H1 (cell line): ENCODE measurements at regions not wholly inside any gene's neighbourhood (a gene's known extent, or its start where the extent isn't known, plus 50 kb on each side); places are given as distances from the start of the nearest gene placed in this dataset.
A peak's percentile ranks its signal among the peaks of the same experiment; 100 is the strongest.

Experiments used
- CTCF ChIA-PET: fragments of 300-600 bp; sonication (Branson Sonifier 250); formaldehyde crosslinking; loops from one replicate; lab custom pipeline; 2021; ENCODE audit not compliant: partially characterized antibody; lab: Charles Lee
- POLR2A ChIA-PET: fragments of 300-600 bp; sonication (Branson Sonifier 250); formaldehyde crosslinking; loops from one replicate; lab custom pipeline; 2021; ENCODE audit warnings: inconsistent platforms; ENCODE audit not compliant: partially characterized antibody; lab: Charles Lee
- DNase-seq, 2 experiments: peaks; one replicate each; pipeline versions ENCODE4 v3.0.0 to v3.0.0-alpha.2; 2010 to 2022; ENCODE audit warnings: low spot score in 2 of 2, low read depth in 1 of 2, mixed read lengths in 1 of 2
- FAIRE-seq: peaks from 2 replicates; lab custom pipeline; 2011; peaks lifted over from hg19 to GRCh38; lab: Jason Lieb, UNC
- H2AFZ ChIP-seq: 2 replicates; pipeline ENCODE4 v1.8.1; 2012; ENCODE audit warnings: low read length, inconsistent platforms
- H2AK5ac ChIP-seq: 2 replicates; pipeline ENCODE4 v1.6.1; 2013; ENCODE audit warnings: low read depth, low read length
- H2BK120ac ChIP-seq: replicated peaks from 2 replicates; pipeline ENCODE3; 2013; ENCODE audit warnings: low read depth, low read length, inconsistent platforms
- H2BK12ac ChIP-seq: 2 replicates; pipeline ENCODE4 v1.6.1; 2013; ENCODE audit warnings: low read depth, low read length
- H2BK15ac ChIP-seq: 2 replicates; pipeline ENCODE4 v1.6.1; 2013; ENCODE audit warnings: low read length
- H2BK20ac ChIP-seq: 2 replicates; pipeline ENCODE4 v1.6.1; 2013; ENCODE audit warnings: low read length
- H2BK5ac ChIP-seq: 2 replicates; pipeline ENCODE4 v1.6.1; 2013; ENCODE audit warnings: low read depth, low read length
- H3K14ac ChIP-seq: 2 replicates; pipeline ENCODE4 v1.6.1; 2013; ENCODE audit warnings: inconsistent platforms; ENCODE audit not compliant: insufficient read length
- H3K18ac ChIP-seq: 2 replicates; pipeline ENCODE4 v1.6.1; 2013; ENCODE audit warnings: low read length; ENCODE audit errors: extremely low read depth
- H3K23ac ChIP-seq: 2 replicates; pipeline ENCODE4 v1.6.1; 2013; ENCODE audit warnings: inconsistent platforms; ENCODE audit not compliant: insufficient read length
- H3K23me2 ChIP-seq: 2 replicates; pipeline ENCODE4 v1.6.1; 2013; ENCODE audit warnings: low read depth, low read length
- H3K27ac ChIP-seq: 2 replicates; pipeline ENCODE4 v1.6.1; 2011; ENCODE audit warnings: low read depth, low read length, inconsistent platforms
- H3K27me3 ChIP-seq, 4 experiments: replicated peaks in 1 of 4; 1 replicate in 1 of 4; 2 replicates in 3 of 4; pipeline versions ENCODE4 v1.6.1 to v1.8.1; 2011 to 2013; ENCODE audit warnings: low read length in 3 of 4, mild to moderate bottlenecking in 3 of 4, inconsistent platforms in 2 of 4, mixed read lengths in 2 of 4, moderate library complexity in 1 of 4; ENCODE audit not compliant: control insufficient read depth in 3 of 4, insufficient read depth in 3 of 4; ENCODE audit errors: extremely low read depth in 1 of 4
- H3K36me3 ChIP-seq, 4 experiments: 2 replicates each; pipeline versions ENCODE4 v1.6.1 to v1.8.1; 2011 to 2013; ENCODE audit warnings: mild to moderate bottlenecking in 4 of 4, low read length in 3 of 4, moderate library complexity in 2 of 4, control low read depth in 1 of 4, inconsistent platforms in 1 of 4; ENCODE audit not compliant: insufficient read depth in 4 of 4, control insufficient read depth in 2 of 4
- H3K4ac ChIP-seq: replicated peaks from 2 replicates; pipeline ENCODE3; 2013; ENCODE audit warnings: low read length, low read depth, mixed read lengths, inconsistent platforms; ENCODE audit not compliant: insufficient read length
- H3K4me1 ChIP-seq, 4 experiments: replicated peaks in 1 of 4; 1 replicate in 1 of 4; 2 replicates in 3 of 4; pipeline versions ENCODE4 v1.6.1 to v1.8.1; 2011 to 2013; ENCODE audit warnings: low read length in 3 of 4, inconsistent platforms in 2 of 4, mixed read lengths in 1 of 4; ENCODE audit not compliant: insufficient read depth in 4 of 4, control insufficient read depth in 3 of 4
- H3K4me2 ChIP-seq, 2 experiments: 2 replicates each; pipeline versions ENCODE4 v1.6.1 to v1.8.1; 2011 to 2013; ENCODE audit warnings: low read depth in 2 of 2, low read length in 2 of 2, control low read depth in 1 of 2, inconsistent platforms in 1 of 2, mild to moderate bottlenecking in 1 of 2; ENCODE audit not compliant: insufficient read depth in 1 of 2
- H3K4me3 ChIP-seq, 4 experiments: fragments of 200-600, 300-600 bp in 1 of 4; sonication (generic), shearing (Covaris generic), sonication (Bioruptor Twin) in 1 of 4; 2 replicates each; pipeline versions ENCODE4 v1.5.1 to v1.8.1; 2011 to 2016; ENCODE audit warnings: low read length in 4 of 4, low read depth in 3 of 4, control low read depth in 2 of 4, inconsistent platforms in 2 of 4, mild to moderate bottlenecking in 2 of 4, mixed read lengths in 1 of 4, moderate library complexity in 1 of 4; ENCODE audit not compliant: insufficient read depth in 2 of 4; ENCODE audit errors: extremely low read depth in 1 of 4
- H3K56ac ChIP-seq: replicated peaks from 2 replicates; pipeline ENCODE3; 2013; ENCODE audit warnings: low read depth, mild to moderate bottlenecking, mixed read lengths, low read length, inconsistent platforms; ENCODE audit not compliant: insufficient read length
- H3K79me1 ChIP-seq: 2 replicates; pipeline ENCODE4 v1.6.1; 2013; ENCODE audit warnings: low read depth, low read length, control low read depth
- H3K79me2 ChIP-seq, 2 experiments: 2 replicates each; pipeline versions ENCODE4 v1.6.1 to v1.8.1; 2012 to 2013; ENCODE audit warnings: low read length in 2 of 2, mild to moderate bottlenecking in 2 of 2, inconsistent platforms in 1 of 2; ENCODE audit not compliant: insufficient read depth in 2 of 2, control insufficient read depth in 1 of 2
- H3K9ac ChIP-seq, 4 experiments: replicated peaks in 1 of 4; 1 replicate in 1 of 4; 2 replicates in 3 of 4; pipeline versions ENCODE4 v1.6.1 to v1.8.1; 2011 to 2013; ENCODE audit warnings: low read depth in 3 of 4, low read length in 3 of 4, control low read depth in 2 of 4, mild to moderate bottlenecking in 2 of 4, moderate library complexity in 2 of 4, inconsistent platforms in 1 of 4; ENCODE audit errors: extremely low read depth in 1 of 4
- H3K9me3 ChIP-seq, 2 experiments: 2 replicates each; pipeline versions ENCODE4 v1.6.1 to v1.8.1; 2012 to 2013; ENCODE audit warnings: mild to moderate bottlenecking in 2 of 2, moderate library complexity in 2 of 2, control low read depth in 1 of 2, inconsistent platforms in 1 of 2, low read depth in 1 of 2, low read length in 1 of 2, mixed read lengths in 1 of 2; ENCODE audit not compliant: insufficient read depth in 2 of 2
- H4K20me1 ChIP-seq, 2 experiments: replicated peaks in 1 of 2; 2 replicates each; pipeline versions ENCODE3 to v1.8.1; 2011 to 2013; ENCODE audit warnings: inconsistent platforms in 2 of 2, low read length in 2 of 2, mild to moderate bottlenecking in 1 of 2; ENCODE audit not compliant: insufficient read depth in 2 of 2, control insufficient read depth in 1 of 2
- H4K5ac ChIP-seq: 2 replicates; pipeline ENCODE4 v1.6.1; 2013; ENCODE audit warnings: low read length, low read depth, mixed read lengths, inconsistent platforms; ENCODE audit not compliant: insufficient read length
- H4K8ac ChIP-seq: 2 replicates; pipeline ENCODE4 v1.8.0; 2013; ENCODE audit warnings: mild to moderate bottlenecking, moderate library complexity, low read length, inconsistent platforms; ENCODE audit not compliant: insufficient read depth; ENCODE audit errors: extremely low read depth
- H4K91ac ChIP-seq: replicated peaks from 2 replicates; pipeline ENCODE3; 2013; ENCODE audit warnings: low read length, mixed read lengths, inconsistent platforms; ENCODE audit not compliant: insufficient read length
- EGR1 ChIP-seq: IDR thresholded peaks from 2 replicates; pipeline ENCODE4 v1.6.1; 2011; ENCODE audit warnings: low read depth, low read length, borderline replicate concordance
- WGBS, 2 experiments: shearing (Covaris generic) in 1 of 2; methylation state at CpG; one replicate each; pipeline versions ENCODE4 v1.1.6 to v1.1.7; 2013 to 2015; ENCODE audit warnings: low lambda C conversion rate in 2 of 2, mixed read lengths in 2 of 2, inconsistent platforms in 1 of 2, low coverage in 1 of 2, missing lambda C conversion rate in 1 of 2; ENCODE audit not compliant: insufficient replicate concordance in 2 of 2, insufficient coverage in 1 of 2, insufficient read length in 1 of 2; ENCODE audit errors: extremely low coverage in 1 of 2, missing lambda C conversion rate in 1 of 2; 5-methylcytosine and 5-hydroxymethylcytosine counted together

GRCh38 chr2:228245601-228246000, 64.1 kb upstream of the SPHKAP start:
- no peak overlapping the region for H2BK120ac ChIP-seq
- no peaks in the 10 kb centered on the region for H4K20me1 ChIP-seq
- H2BK12ac ChIP-seq, result no peak overlapping the region
- WGBS, 2 experiments, result 90% methylated on average over 4 of the region's 4 CpGs; no CpG with 5 or more reads in 1 of the 2 experiments
- H3K4me1 ChIP-seq, result no peaks in the 10 kb centered on the region
- H3K36me3 ChIP-seq, result no peaks in the 10 kb centered on the region
- H3K4me3 ChIP-seq, result no peak overlapping the region
- H3K9me3 ChIP-seq, result no peaks in the 10 kb centered on the region
- no peak overlapping the region for H2BK15ac ChIP-seq
- no peak overlapping the region for H3K14ac ChIP-seq
- no peaks in the 10 kb centered on the region; the same call in 1 of the 2 replicates for H3K23me2 ChIP-seq
- no peaks in the 10 kb centered on the region for H3K27me3 ChIP-seq
- FAIRE-seq, result no peak
- H3K56ac ChIP-seq, result no peak overlapping the region
- no peak overlapping the region for H4K8ac ChIP-seq
- H3K18ac ChIP-seq, result no peak overlapping the region
- no peak overlapping the region for H2AK5ac ChIP-seq
- no peaks in the 10 kb centered on the region for H3K79me1 ChIP-seq
- H3K23ac ChIP-seq, result no peak overlapping the region
- H4K91ac ChIP-seq, result no peak overlapping the region
- DNase-seq, result no peak
- H4K5ac ChIP-seq, result no peak overlapping the region
- H2BK5ac ChIP-seq, result no peak overlapping the region
- H2BK20ac ChIP-seq, result no peak overlapping the region
- no peaks in the 10 kb centered on the region for H3K79me2 ChIP-seq
- H3K4ac ChIP-seq, result no peak overlapping the region
- no peak overlapping the region for H3K9ac ChIP-seq
- ChIA-PET POLR2A (no interaction called here), CTCF (interaction anchor here (1.0 kb wide), 1 partner anchor 11 kb away, joined by 4 read pairs; no protein-coding TSS in a partner anchor)
- no peak overlapping the region for H3K27ac ChIP-seq
- H2AFZ ChIP-seq, result 0 out of 2 replicates have a peak overlapping the region, but pooled peaks have one; percentile 58
- H3K4me2 ChIP-seq, result no peak overlapping the region
- no peak for TF ChIP-seq EGR1
